HG02763 (cell line): ENCODE measurements at regions not wholly inside any gene's neighbourhood (a gene's known extent, or its start where the extent isn't known, plus 50 kb on each side); places are given as distances from the start of the nearest gene placed in this dataset.

Source experiments
- ATAC-seq: cut with Tn5 transposase; IDR thresholded peaks from one replicate; pipeline ENCODE4 v1.9.1; 2021; ENCODE audit warnings: mild to moderate bottlenecking, moderate library complexity; ENCODE audit not compliant: unreplicated experiment

GRCh38 chr16:74183601-74184360, 112.8 kb upstream of the PSMD7 start:
- no peak for ATAC-seq

GRCh38 chr16:74169687-74170376, 126.8 kb upstream of the PSMD7 start:
- ATAC-seq = no peak

- no peak for ATAC-seq
These were observed 127.5 kb upstream of the PSMD7 start for GRCh38 chr16:74169066-74169465.

- no peak for ATAC-seq
These were observed 128.2 kb upstream of the PSMD7 start for GRCh38 chr16:74168445-74168844.

- no peak for ATAC-seq
These were observed 130.2 kb upstream of the PSMD7 start for GRCh38 chr16:74166456-74166855.

GRCh38 chr16:74165566-74166080, 131.0 kb upstream of the PSMD7 start:
- no peak for ATAC-seq

GRCh38 chr16:74160759-74161158, 135.9 kb upstream of the PSMD7 start:
- ATAC-seq = no peak

GRCh38 chr16:74153773-74154172, 142.8 kb upstream of the PSMD7 start:
- no peak for ATAC-seq

GRCh38 chr16:74146643-74147042, 150.0 kb upstream of the PSMD7 start:
- ATAC-seq = no peak

- ATAC-seq = no peak
These were observed 153.4 kb upstream of the PSMD7 start for GRCh38 chr16:74143171-74143570.

GRCh38 chr16:74141015-74141414, 155.6 kb upstream of the PSMD7 start:
- no peak for ATAC-seq

GRCh38 chr16:74140557-74140956, 156.1 kb upstream of the PSMD7 start:
- no peak for ATAC-seq

- ATAC-seq = no peak
These were observed 172.8 kb upstream of the PSMD7 start for GRCh38 chr16:74123826-74124225.

- no peak for ATAC-seq
These were observed 173.4 kb upstream of the PSMD7 start for GRCh38 chr16:74123195-74123594.

- no peak for ATAC-seq
These were observed 178.8 kb upstream of the PSMD7 start for GRCh38 chr16:74117798-74118197.

GRCh38 chr16:74113545-74113944, 183.1 kb upstream of the PSMD7 start:
- ATAC-seq = no peak

GRCh38 chr16:74111456-74111982, 185.1 kb upstream of the PSMD7 start:
- ATAC-seq = no peak

- no peak for ATAC-seq
These were observed 188.6 kb upstream of the PSMD7 start for GRCh38 chr16:74107795-74108610.

GRCh38 chr16:74104022-74104421, 192.6 kb upstream of the PSMD7 start:
- no peak for ATAC-seq

GRCh38 chr16:74101379-74102137, 195.1 kb upstream of the PSMD7 start:
- ATAC-seq = no peak
